ENCODE measurements at regions not wholly inside any gene's neighbourhood (a gene's known extent, or its start where the extent isn't known, plus 50 kb on each side); places are given as distances from the start of the nearest gene placed in this dataset.

GRCh38 chr20:58091810-58092209 lies 136.6 kb downstream of the ANKRD60 start:
- no peak for DNase-seq (ENCODE audit: low spot score)

GRCh38 chr20:58090161-58090560 lies 138.3 kb downstream of the ANKRD60 start:
- no peak for DNase-seq (ENCODE audit: low spot score)

GRCh38 chr20:58088625-58089024 lies 139.8 kb downstream of the ANKRD60 start:
- no peak for DNase-seq (ENCODE audit: low spot score)

- DNase-seq (ENCODE audit: low spot score), result no peak
Observed at GRCh38 chr20:58088105-58088504, 140.3 kb downstream of the ANKRD60 start.

- DNase-seq (ENCODE audit: low spot score), result no peak
Observed at GRCh38 chr20:58087562-58087858, 140.9 kb downstream of the ANKRD60 start.

- no peak for DNase-seq (ENCODE audit: low spot score)
Observed at GRCh38 chr20:58086763-58087561, 141.5 kb downstream of the ANKRD60 start.

- no peak for DNase-seq (ENCODE audit: low spot score)
Observed at GRCh38 chr20:58084966-58085365, 143.5 kb downstream of the ANKRD60 start.

- no peak for DNase-seq (ENCODE audit: low spot score)
Observed at GRCh38 chr20:58084566-58084965, 143.9 kb downstream of the ANKRD60 start.

- DNase-seq (ENCODE audit: low spot score), result no peak
Observed at GRCh38 chr20:58081846-58082245, 146.6 kb downstream of the ANKRD60 start.

GRCh38 chr20:58078741-58079522 lies 149.5 kb downstream of the ANKRD60 start:
- DNase-seq (ENCODE audit: low spot score), result no peak

- no peak for DNase-seq (ENCODE audit: low spot score)
Observed at GRCh38 chr20:58077282-58077681, 151.2 kb downstream of the ANKRD60 start.

GRCh38 chr20:58076405-58076804 lies 152.0 kb downstream of the ANKRD60 start:
- no peak for DNase-seq (ENCODE audit: low spot score)

GRCh38 chr20:58075586-58076345 lies 152.7 kb downstream of the ANKRD60 start:
- DNase-seq (ENCODE audit: low spot score), result no peak

- no peak for DNase-seq (ENCODE audit: low spot score)
Observed at GRCh38 chr20:58073945-58074856, 154.3 kb downstream of the ANKRD60 start.

GRCh38 chr20:58072695-58073671 lies 155.5 kb downstream of the ANKRD60 start:
- DNase-seq (ENCODE audit: low spot score), result no peak

GRCh38 chr20:58071991-58072390 lies 156.5 kb downstream of the ANKRD60 start:
- no peak for DNase-seq (ENCODE audit: low spot score)

- no peak for DNase-seq (ENCODE audit: low spot score)
Observed at GRCh38 chr20:58071298-58071697, 157.2 kb downstream of the ANKRD60 start.

- no peak for DNase-seq (ENCODE audit: low spot score)
Observed at GRCh38 chr20:58070664-58071196, 157.7 kb downstream of the ANKRD60 start.

GRCh38 chr20:58069796-58070663 lies 158.4 kb downstream of the ANKRD60 start:
- DNase-seq (ENCODE audit: low spot score), result no peak
